H9 (cell line): ENCODE measurements at regions not wholly inside any gene's neighbourhood (a gene's known extent, or its start where the extent isn't known, plus 50 kb on each side); places are given as distances from the start of the nearest gene placed in this dataset.

Source experiments
- DNase-seq: peaks from one replicate; pipeline ENCODE4 v3.0.0-alpha.2; 2017
- H2AFZ ChIP-seq: one replicate; pipeline ENCODE4 v1.6.1; 2013; ENCODE audit warnings: mild to moderate bottlenecking, low read length, control low read depth, moderate library complexity
- H2AK5ac ChIP-seq: 2 replicates; pipeline ENCODE4 v1.6.1; 2013; ENCODE audit warnings: low read length, control low read depth, mixed read lengths; ENCODE audit not compliant: insufficient read length
- H2BK120ac ChIP-seq: one replicate; pipeline ENCODE4 v1.6.1; 2013; ENCODE audit warnings: low read depth, mild to moderate bottlenecking, low read length, control low read depth, inconsistent platforms; ENCODE audit not compliant: poor library complexity, severe bottlenecking
- H2BK12ac ChIP-seq: 2 replicates; pipeline ENCODE4 v1.6.1; 2013; ENCODE audit warnings: low read length, control low read depth, mixed read lengths, low read depth; ENCODE audit not compliant: insufficient read length
- H2BK15ac ChIP-seq: 2 replicates; pipeline ENCODE4 v1.6.1; 2013; ENCODE audit warnings: low read depth, low read length, control low read depth
- H2BK20ac ChIP-seq: one replicate; pipeline ENCODE4 v1.6.1; 2013; ENCODE audit warnings: low read depth, mild to moderate bottlenecking, low read length, control low read depth, inconsistent platforms; ENCODE audit not compliant: poor library complexity, severe bottlenecking
- H2BK5ac ChIP-seq: 2 replicates; pipeline ENCODE4 v1.6.1; 2013; ENCODE audit warnings: low read length, control low read depth, mixed read lengths; ENCODE audit not compliant: insufficient read length
- H3K14ac ChIP-seq: 2 replicates; pipeline ENCODE4 v1.6.1; 2013; ENCODE audit warnings: low read length, control low read depth; ENCODE audit not compliant: insufficient read depth
- H3K18ac ChIP-seq: 2 replicates; pipeline ENCODE4 v1.6.1; 2013; ENCODE audit warnings: low read depth, mild to moderate bottlenecking, mixed read lengths, low read length, control low read depth; ENCODE audit not compliant: insufficient read length
- H3K23ac ChIP-seq: 2 replicates; pipeline ENCODE4 v1.6.1; 2013; ENCODE audit warnings: low read length, control low read depth, mixed read lengths, low read depth; ENCODE audit not compliant: insufficient read length
- H3K23me2 ChIP-seq: 2 replicates; pipeline ENCODE4 v1.6.1; 2013; ENCODE audit warnings: low read depth, mild to moderate bottlenecking, mixed read lengths, low read length, control low read depth; ENCODE audit not compliant: insufficient read length, poor library complexity, severe bottlenecking
- H3K27ac ChIP-seq: 2 replicates; pipeline ENCODE4 v1.5.1; 2013; ENCODE audit warnings: low read length, control low read depth, mixed read lengths, low read depth; ENCODE audit not compliant: insufficient read length
- H3K27me3 ChIP-seq: 2 replicates; pipeline ENCODE4 v1.6.1; 2013; ENCODE audit warnings: low read length, control low read depth, inconsistent platforms; ENCODE audit not compliant: insufficient read depth
- H3K4ac ChIP-seq: 2 replicates; pipeline ENCODE4 v1.6.1; 2013; ENCODE audit warnings: low read depth, mild to moderate bottlenecking, control low read depth, inconsistent platforms, low read length, moderate library complexity
- H3K4me1 ChIP-seq: 2 replicates; pipeline ENCODE4 v1.6.1; 2013; ENCODE audit warnings: low read length, control low read depth, inconsistent platforms; ENCODE audit not compliant: insufficient read depth
- H3K4me2 ChIP-seq: 2 replicates; pipeline ENCODE4 v1.6.1; 2013; ENCODE audit warnings: low read length, control low read depth, mixed read lengths; ENCODE audit not compliant: insufficient read length, insufficient read depth
- H3K56ac ChIP-seq: 2 replicates; pipeline ENCODE4 v1.6.1; 2013; ENCODE audit warnings: low read depth, mild to moderate bottlenecking, mixed read lengths, low read length, control low read depth; ENCODE audit not compliant: insufficient read length
- H3K79me1 ChIP-seq: 2 replicates; pipeline ENCODE4 v1.6.1; 2013; ENCODE audit warnings: low read depth, mild to moderate bottlenecking, moderate library complexity, low read length, control low read depth, inconsistent platforms; ENCODE audit not compliant: insufficient read depth, poor library complexity, severe bottlenecking
- H3K79me2 ChIP-seq: 2 replicates; pipeline ENCODE4 v1.6.1; 2013; ENCODE audit warnings: low read length, control low read depth, inconsistent platforms; ENCODE audit not compliant: insufficient read depth
- H3K9ac ChIP-seq: 2 replicates; pipeline ENCODE4 v1.6.1; 2013; ENCODE audit warnings: low read length, control low read depth, mixed read lengths; ENCODE audit not compliant: insufficient read length; ENCODE audit errors: extremely low read depth
- H3K9me3 ChIP-seq: one replicate; pipeline ENCODE4 v1.6.1; 2013; ENCODE audit warnings: low read depth, low read length, inconsistent platforms; ENCODE audit not compliant: control insufficient read depth
- H3T11ph ChIP-seq: one replicate; pipeline ENCODE4 v1.6.1; 2013; ENCODE audit warnings: mild to moderate bottlenecking, low read length, control low read depth, inconsistent platforms
- H4K20me1 ChIP-seq: one replicate; pipeline ENCODE4 v1.6.1; 2013; ENCODE audit not compliant: control insufficient read depth, insufficient read length, insufficient read depth
- H4K5ac ChIP-seq: 2 replicates; pipeline ENCODE4 v1.6.1; 2013; ENCODE audit warnings: low read depth, mild to moderate bottlenecking, mixed read lengths, low read length, control low read depth; ENCODE audit not compliant: insufficient read length
- H4K8ac ChIP-seq: replicated peaks from 2 replicates; pipeline ENCODE4 v1.6.1; 2013; ENCODE audit warnings: low read length, control low read depth, mixed read lengths, low read depth; ENCODE audit not compliant: insufficient read length
- H4K91ac ChIP-seq: 2 replicates; pipeline ENCODE4 v1.6.1; 2013; ENCODE audit warnings: low read depth, mild to moderate bottlenecking, moderate library complexity, mixed read lengths, low read length, control low read depth; ENCODE audit not compliant: insufficient read length
- H3K27ac Mint-ChIP-seq, 3 experiments: 2 replicates in 2 of 3; 3 replicates in 1 of 3; pipeline ENCODE4 v1.8.0; 2020 to 2021; ENCODE audit warnings: mixed read lengths in 3 of 3, mild to moderate bottlenecking in 1 of 3, moderate library complexity in 1 of 3
- H3K27me3 Mint-ChIP-seq: 2 replicates; pipeline ENCODE4 v1.8.0; 2021; ENCODE audit warnings: low read depth, mild to moderate bottlenecking, moderate library complexity, mixed read lengths
- H3K36me3 Mint-ChIP-seq, 3 experiments: 2 replicates in 2 of 3; 3 replicates in 1 of 3; pipeline ENCODE4 v1.8.0; 2020 to 2021; ENCODE audit warnings: low read depth in 3 of 3, mixed read lengths in 3 of 3; ENCODE audit not compliant: insufficient read depth in 1 of 3
- H3K4me1 Mint-ChIP-seq, 2 experiments: 2 replicates each; pipeline ENCODE4 v1.8.0; 2020; ENCODE audit warnings: mixed read lengths in 2 of 2
- H3K4me3 Mint-ChIP-seq, 2 experiments: 2 replicates in 1 of 2; 3 replicates in 1 of 2; pipeline ENCODE4 v1.8.0; 2020 to 2021; ENCODE audit warnings: mild to moderate bottlenecking in 2 of 2, mixed read lengths in 2 of 2, moderate library complexity in 1 of 2
- H3K9me3 Mint-ChIP-seq, 2 experiments: 2 replicates in 1 of 2; 3 replicates in 1 of 2; pipeline ENCODE4 v1.8.0; 2020; ENCODE audit warnings: mild to moderate bottlenecking in 2 of 2, mixed read lengths in 2 of 2, moderate library complexity in 1 of 2
- TF ChIP-seq, protein P1 (sequence below): fragments of 200-600 bp; sonication (generic); conservative IDR thresholded peaks from 3 replicates; pipeline ENCODE4 v1.8.0; 2021; ENCODE audit warnings: antibody characterized with exemption, mild to moderate bottlenecking

DNA sequence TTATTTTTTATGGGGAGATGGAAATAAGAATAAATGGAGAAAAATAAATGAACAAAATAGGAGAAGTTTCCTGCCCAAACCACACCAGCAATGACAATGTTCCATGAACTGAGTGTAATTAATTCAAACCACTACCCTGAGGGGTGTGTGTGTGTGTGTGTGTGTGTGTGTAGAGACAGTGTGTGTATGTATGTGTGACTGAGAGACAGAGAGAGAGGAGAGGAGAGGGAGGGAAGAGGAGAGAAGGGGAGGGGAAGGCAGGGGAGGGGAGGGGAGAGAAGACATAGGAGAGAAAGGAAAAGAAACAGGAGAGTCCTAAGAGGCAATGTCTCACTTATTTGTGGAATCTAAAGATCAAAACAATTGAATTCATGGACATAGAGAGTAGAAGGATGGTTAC lies 65.0 kb upstream of the POU2AF1 start:
- Mint-ChIP-seq H3K27me3 (peaks cover 4% of the 10 kb centered on the region), H3K4me3 (no peak overlapping the region), H3K36me3 (no peaks in the 10 kb centered on the region), H3K27ac (no peak overlapping the region), H3K9me3 (no peaks in the 10 kb centered on the region), H3K4me1 (peaks cover 15 to 16% of the 10 kb centered on the region in 2 experiments)
- Histone ChIP-seq H3K18ac (no peak overlapping the region), H3K9ac (no peak overlapping the region), H3K56ac (no peak overlapping the region), H4K5ac (no peak overlapping the region), H3K23ac (no peak overlapping the region), H3K79me2 (no peaks in the 10 kb centered on the region), H3K4me2 (no peak overlapping the region), H3K9me3 (no peaks in the 10 kb centered on the region), H2BK15ac (no peak overlapping the region), H2BK20ac (no peak overlapping the region), H3T11ph (no peak overlapping the region), H3K14ac (no peak overlapping the region), H4K91ac (no peak overlapping the region), H2AK5ac (no peak overlapping the region), H2AFZ (no peak overlapping the region), H3K23me2 (no peaks in the 10 kb centered on the region), H3K79me1 (no peaks in the 10 kb centered on the region), H4K8ac (no peak overlapping the region), H3K27ac (no peak overlapping the region), H2BK12ac (no peak overlapping the region), H3K4me1 (no peaks in the 10 kb centered on the region; the same call in 1 of the 2 replicates), H4K20me1 (no peaks in the 10 kb centered on the region), H3K4ac (no peak overlapping the region), H3K27me3 (no peaks in the 10 kb centered on the region), H2BK120ac (no peak overlapping the region), H2BK5ac (no peak overlapping the region)
- no peak for DNase-seq
- TF ChIP-seq, protein P1, sequence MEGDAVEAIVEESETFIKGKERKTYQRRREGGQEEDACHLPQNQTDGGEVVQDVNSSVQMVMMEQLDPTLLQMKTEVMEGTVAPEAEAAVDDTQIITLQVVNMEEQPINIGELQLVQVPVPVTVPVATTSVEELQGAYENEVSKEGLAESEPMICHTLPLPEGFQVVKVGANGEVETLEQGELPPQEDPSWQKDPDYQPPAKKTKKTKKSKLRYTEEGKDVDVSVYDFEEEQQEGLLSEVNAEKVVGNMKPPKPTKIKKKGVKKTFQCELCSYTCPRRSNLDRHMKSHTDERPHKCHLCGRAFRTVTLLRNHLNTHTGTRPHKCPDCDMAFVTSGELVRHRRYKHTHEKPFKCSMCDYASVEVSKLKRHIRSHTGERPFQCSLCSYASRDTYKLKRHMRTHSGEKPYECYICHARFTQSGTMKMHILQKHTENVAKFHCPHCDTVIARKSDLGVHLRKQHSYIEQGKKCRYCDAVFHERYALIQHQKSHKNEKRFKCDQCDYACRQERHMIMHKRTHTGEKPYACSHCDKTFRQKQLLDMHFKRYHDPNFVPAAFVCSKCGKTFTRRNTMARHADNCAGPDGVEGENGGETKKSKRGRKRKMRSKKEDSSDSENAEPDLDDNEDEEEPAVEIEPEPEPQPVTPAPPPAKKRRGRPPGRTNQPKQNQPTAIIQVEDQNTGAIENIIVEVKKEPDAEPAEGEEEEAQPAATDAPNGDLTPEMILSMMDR = no peak
